ENCODE measurements at regions not wholly inside any gene's neighbourhood (a gene's known extent, or its start where the extent isn't known, plus 50 kb on each side); places are given as distances from the start of the nearest gene placed in this dataset.

DNA sequence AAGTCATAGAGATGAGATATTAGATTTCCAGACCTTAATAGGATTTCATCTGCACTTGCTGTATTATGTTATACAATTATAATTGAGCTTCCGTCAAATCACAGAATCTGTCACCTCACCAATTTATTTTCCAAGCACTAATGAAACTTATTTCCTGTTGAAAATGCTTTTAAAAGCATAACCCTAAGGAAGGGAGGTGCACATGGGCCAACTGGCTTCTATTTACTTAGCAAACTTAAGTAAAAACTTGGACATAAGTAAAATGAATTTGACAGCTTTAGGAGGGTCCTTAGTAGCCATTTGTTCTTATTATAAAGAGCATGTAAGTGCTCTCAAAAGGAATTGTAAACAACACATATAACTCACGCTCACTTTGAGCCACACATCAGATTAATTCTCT lies 462.2 kb upstream of the TMPO start:
- TF ChIP-seq, protein P1, sequence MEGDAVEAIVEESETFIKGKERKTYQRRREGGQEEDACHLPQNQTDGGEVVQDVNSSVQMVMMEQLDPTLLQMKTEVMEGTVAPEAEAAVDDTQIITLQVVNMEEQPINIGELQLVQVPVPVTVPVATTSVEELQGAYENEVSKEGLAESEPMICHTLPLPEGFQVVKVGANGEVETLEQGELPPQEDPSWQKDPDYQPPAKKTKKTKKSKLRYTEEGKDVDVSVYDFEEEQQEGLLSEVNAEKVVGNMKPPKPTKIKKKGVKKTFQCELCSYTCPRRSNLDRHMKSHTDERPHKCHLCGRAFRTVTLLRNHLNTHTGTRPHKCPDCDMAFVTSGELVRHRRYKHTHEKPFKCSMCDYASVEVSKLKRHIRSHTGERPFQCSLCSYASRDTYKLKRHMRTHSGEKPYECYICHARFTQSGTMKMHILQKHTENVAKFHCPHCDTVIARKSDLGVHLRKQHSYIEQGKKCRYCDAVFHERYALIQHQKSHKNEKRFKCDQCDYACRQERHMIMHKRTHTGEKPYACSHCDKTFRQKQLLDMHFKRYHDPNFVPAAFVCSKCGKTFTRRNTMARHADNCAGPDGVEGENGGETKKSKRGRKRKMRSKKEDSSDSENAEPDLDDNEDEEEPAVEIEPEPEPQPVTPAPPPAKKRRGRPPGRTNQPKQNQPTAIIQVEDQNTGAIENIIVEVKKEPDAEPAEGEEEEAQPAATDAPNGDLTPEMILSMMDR (IDR thresholded peaks at IDR 0.05; ENCODE audit: low read depth, low read length, poor library complexity, severe bottlenecking) = no peak
- no peak for TF ChIP-seq EZH2phosphoT487 (IDR thresholded peaks at IDR 0.05; ENCODE audit: borderline replicate concordance, low read length)

Data from DOHH2 (cell line).